HG02798 (cell line): ENCODE measurements at regions not wholly inside any gene's neighbourhood (a gene's known extent, or its start where the extent isn't known, plus 50 kb on each side); places are given as distances from the start of the nearest gene placed in this dataset.

ENCODE experiments used
- ATAC-seq: cut with Tn5 transposase; IDR thresholded peaks from one replicate; pipeline ENCODE4 v1.9.1; 2021; ENCODE audit warnings: mild to moderate bottlenecking; ENCODE audit not compliant: unreplicated experiment, poor library complexity

GRCh38 chr6:163844357-163844756, 429.8 kb downstream of the QKI start:
- no peak for ATAC-seq

GRCh38 chr6:163843218-163843617, 428.7 kb downstream of the QKI start:
- no peak for ATAC-seq

DNA sequence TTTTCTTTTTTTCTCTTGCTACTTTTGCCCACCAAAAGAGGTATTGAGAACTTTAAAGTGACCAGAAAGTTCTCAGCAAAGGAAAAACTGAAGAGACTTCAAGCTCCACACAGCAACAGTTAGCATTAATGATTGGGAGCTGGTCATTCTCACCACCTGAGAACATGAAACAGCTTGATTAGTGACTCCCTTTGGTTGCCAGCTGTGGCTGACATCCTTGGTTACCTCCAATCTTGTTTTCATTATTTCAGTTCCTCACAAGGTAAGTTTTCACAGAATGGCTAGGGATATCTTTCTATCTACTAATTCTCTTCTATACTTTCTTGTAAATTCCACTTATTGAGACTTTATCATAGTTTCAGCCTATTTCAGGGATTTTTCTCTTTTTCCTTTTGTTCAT, 427.9 kb downstream of the QKI start:
- ATAC-seq, result no peak

DNA sequence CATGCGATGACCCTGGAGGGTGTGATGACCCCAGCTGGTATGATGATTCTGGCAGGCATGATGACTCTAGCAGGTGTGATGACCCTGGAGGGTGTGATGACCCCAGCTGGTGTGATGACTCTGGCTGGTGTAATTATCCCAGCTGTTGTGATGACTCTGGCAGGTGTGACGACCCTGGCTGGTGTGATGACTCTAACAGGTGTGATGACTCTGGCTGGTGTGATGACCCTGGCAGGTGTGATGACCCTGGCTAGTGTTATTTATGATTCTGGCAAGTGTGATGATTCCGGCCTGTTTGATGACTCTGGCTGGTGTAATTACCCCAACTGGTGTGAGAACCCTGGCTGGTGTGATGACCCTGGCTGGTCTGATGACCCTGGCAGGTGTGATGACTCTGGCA, 427.2 kb downstream of the QKI start:
- ATAC-seq, result no peak

DNA sequence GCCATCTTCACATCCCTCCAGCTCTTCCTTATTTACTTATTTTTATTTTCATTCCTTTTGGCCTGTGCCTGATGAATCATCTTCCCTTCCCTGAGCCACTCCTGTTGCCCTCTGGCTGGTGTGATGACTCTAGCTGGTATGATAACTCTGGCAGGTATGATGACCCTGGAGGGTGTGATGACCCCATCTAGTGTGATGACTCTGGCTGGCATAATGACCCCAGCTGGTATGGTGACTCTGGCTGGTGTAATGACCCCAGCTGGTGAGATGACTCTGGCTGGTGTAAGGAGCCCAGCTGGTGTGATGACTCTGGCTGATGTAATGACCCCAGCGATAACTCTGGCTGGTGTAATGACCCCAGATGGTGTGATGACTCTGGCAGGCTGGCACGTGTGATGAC, 426.8 kb downstream of the QKI start:
- no peak for ATAC-seq

GRCh38 chr6:163840880-163841279, 426.4 kb downstream of the QKI start:
- ATAC-seq, result no peak

GRCh38 chr6:163839296-163839695, 424.8 kb downstream of the QKI start:
- no peak for ATAC-seq

DNA sequence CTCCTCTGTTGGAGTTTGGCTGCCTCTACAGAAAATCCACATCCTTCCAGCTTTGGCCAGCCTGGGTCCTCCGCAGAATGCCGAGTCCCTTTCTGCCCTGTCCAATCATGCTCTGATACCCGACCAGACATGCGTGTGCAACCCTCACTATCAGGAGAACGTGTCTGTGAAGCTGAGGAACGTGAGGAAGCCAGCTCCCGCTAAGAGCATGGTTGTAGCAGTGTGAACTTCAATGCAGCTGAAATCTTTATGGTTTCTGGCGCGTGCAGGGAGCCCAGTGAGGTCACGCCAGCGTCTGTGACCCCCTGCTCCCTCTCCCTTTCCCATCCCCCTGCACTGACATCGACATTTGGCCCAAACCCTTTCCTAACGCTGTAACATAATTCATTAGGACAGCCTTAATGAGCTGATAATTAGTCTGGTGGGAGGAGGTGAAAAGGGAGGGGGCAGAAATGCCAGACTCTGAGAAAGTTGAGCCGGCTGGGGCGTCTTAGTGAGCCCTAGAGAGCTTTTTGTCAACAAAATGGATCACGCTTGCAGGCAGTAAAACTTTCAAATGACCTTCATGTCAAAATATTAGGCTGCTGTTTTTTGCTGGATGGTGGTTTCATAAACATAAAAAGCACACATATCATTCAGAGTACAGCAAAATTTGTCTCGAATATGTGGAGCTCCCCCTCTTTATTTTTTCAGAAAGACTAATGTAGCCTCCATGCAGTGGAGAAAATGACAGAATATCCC, 423.3 kb downstream of the QKI start:
- no peak for ATAC-seq

GRCh38 chr6:163836876-163837690, 422.6 kb downstream of the QKI start:
- no peak for ATAC-seq

GRCh38 chr6:163835439-163836171, 421.1 kb downstream of the QKI start:
- no peak for ATAC-seq

DNA sequence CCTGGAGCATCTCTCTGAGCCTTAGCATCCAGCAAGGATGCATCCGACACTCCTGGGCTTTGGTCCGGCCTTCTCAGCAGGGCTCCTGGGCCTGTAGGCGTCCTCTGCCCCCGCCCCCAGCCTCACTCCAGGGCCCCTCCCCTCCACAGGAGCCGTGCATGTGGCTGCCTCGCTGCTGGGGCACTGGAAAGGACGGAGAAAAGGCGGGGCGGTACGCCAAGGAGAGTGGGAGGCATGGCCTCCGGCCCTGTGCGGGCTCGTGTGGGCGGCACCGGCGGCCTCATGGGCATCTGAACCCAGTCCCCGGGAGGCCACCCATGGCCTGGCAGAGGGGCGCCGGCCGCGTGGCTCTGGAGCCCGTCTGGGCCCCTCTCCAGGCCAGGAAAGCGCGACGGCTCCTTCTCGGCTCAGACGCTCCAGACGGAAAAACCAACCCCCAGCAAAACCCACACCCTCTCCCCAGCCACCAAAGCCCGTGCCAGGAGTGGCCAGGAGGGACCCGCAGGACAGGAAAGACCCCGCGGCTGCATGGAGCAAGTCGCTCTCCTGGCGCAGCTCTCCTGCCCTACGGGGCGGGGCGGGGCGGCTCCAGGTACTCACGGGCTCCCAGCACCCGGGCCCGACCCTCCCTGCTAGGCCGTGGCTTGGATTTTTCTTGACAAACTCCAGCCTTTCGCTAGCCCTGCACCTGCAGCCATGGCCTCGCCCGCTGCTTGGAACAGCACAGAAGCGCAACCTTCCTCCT, 419.9 kb downstream of the QKI start:
- no peak for ATAC-seq

GRCh38 chr6:163831736-163832135, 417.2 kb downstream of the QKI start:
- no peak for ATAC-seq

DNA sequence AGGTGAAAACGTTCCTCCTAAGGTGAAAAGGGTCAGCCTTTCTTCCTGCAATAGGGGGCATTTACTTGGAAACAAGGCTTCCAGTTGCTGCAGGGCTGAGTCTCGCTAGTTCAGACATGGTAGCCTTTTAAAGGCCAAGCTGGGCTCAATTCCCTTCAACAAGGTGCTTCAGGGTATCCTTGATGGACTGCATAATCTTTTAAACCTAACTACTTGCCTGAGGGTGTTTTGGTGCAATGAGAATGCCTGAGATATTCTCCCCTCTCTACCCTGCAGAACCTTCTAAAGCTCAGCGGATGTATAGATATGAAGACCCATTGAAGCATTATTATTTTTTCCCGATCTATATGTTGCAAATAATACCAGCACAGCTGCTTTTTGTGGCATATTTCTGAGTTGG, 416.1 kb downstream of the QKI start:
- no peak for ATAC-seq

DNA sequence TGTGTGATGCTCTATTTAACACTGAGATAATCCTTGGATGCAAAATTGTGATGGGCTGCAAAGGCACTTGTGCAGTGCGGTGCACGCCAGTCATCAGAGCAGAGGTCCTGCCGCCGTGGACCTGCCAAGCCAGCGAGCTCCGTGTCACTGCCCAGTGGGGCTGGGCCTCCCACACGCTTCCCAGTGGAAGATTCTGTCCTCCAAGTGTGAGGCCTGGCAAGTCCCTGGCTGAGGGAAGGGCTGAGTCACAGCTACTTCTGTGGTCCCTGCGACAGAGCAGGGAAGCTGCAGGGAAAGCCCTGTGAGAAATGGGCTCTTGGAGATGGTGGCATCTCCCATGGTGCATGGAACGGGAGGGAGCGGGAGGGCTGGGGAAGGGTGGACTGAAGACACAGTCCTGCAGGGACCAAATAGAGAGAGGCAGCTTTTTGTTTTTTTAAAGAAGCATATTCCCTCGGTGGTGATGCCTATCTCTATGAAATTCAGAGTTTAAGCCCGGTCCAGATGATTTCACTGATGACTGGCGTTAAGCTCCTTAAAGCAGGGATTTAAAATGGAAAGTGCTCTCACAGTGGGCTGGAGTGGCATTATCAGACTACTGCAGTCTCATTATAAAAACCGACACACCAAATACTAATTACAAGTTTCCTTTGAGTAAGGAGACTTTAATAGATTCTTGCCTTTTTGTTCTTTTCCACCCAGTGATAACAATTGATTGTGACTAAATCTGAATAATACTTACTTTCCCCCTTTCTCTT, 413.7 kb downstream of the QKI start:
- ATAC-seq, result no peak

DNA sequence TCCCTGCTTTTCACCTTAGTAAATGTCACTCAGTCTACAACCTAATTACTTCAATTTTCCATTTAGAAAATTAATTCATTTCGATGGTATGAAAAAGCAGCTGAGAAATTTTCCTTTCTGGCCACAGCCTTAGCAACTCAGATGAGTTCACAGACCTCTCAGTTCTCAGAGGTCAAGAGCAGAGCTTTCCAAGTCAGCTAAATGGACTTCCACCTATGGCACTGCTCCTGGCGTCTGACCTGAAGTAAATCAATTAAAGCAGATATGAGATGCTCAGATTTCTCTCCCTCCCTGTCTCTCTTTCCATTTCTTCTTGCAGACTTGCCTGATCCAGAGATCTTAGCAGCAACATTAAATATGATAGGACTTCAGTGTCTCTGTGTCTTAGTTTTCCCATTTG, 412.6 kb downstream of the QKI start:
- ATAC-seq, result no peak

DNA sequence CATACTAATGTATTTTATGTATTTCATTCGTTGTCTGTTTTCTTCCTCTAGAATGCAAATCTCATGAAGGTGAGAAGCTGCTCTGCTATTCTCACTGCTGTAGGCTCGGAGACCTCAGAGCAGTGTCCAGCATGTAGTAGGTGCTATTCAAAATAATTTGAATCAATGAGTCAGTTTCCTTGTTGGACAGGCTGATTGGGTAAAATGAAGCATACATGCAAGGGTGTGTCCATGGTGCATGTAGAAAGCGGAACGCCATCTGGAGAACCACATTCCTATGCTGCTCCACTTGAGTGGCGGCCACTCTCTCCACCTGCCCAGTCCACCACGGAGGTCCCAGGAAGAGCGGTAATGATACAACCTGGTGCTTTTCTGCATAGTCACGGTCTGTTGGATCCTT, 412.1 kb downstream of the QKI start:
- ATAC-seq, result no peak

DNA sequence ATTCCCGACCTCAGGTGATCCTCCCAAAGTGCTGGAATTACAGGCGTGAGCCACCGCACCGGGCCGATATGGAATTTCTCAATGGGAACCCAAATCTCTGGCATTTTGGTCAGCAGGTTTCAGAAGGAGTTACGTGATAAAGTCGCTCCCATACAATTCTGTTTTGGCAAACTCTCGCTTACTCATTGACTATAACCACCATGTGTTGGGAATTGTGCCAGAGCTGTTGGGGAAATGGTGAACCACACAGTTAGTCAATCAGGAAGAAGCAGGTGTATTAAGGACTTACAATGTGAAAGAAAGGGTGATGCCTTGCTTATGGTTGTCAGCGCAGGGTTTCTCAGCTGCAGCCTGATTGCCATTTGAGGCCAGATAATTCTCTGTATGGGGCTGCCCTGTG, 410.5 kb downstream of the QKI start:
- no peak for ATAC-seq

DNA sequence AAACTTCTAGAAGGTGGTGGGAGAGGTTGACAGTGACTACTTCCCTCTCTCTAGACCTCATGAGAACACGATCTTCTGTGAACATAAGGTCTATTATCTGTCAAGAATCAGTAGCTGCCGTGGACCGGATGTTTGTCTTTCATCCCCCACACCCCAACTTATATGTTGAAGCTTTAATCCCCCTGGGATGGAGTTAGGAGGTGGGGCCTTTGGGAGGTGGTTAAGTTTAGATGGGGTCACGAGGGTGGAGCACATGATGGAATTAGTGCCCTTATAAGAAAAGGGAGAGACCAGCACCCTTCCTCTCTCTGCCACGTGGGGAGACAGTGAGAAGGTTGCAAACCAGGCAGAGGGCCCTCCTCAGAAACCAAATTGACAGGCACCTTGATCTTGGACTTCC, 409.1 kb downstream of the QKI start:
- ATAC-seq, result no peak

DNA sequence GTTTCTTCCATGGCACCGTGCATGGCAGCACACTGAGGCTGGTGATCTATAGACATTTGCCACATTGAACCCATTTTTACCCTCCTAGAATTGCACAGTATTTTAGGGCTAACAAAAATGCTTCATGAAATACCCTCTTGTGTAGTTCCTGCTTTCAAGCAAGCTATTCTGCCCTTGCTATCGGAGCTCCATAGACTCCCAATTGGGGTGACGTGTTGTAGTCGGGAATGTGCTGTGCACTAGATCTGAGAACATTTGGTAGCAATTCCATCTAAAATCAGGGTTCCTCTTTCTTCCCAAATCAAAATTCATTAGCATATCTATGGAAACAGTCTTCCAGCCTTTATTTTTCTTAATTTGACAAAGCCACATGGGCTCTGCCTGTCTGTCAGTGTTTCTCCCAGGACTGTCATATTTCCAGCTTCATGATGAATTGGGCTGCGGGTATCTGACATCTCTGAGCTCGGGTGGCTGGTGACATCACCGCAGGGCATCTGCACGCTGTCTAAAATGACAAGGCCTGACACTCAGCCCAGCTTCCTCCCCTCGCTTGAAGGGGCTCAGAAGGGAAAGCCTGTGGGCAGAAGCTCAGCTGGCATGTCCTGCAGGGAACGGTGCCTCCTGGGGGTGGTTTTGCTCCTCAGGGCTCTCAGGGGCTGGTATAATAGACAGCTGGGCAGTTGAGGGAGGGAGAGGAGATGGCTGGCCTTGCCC, 406.4 kb downstream of the QKI start:
- no peak for ATAC-seq
